ENCODE measurements at regions not wholly inside any gene's neighbourhood (a gene's known extent, or its start where the extent isn't known, plus 50 kb on each side); places are given as distances from the start of the nearest gene placed in this dataset.

DNA sequence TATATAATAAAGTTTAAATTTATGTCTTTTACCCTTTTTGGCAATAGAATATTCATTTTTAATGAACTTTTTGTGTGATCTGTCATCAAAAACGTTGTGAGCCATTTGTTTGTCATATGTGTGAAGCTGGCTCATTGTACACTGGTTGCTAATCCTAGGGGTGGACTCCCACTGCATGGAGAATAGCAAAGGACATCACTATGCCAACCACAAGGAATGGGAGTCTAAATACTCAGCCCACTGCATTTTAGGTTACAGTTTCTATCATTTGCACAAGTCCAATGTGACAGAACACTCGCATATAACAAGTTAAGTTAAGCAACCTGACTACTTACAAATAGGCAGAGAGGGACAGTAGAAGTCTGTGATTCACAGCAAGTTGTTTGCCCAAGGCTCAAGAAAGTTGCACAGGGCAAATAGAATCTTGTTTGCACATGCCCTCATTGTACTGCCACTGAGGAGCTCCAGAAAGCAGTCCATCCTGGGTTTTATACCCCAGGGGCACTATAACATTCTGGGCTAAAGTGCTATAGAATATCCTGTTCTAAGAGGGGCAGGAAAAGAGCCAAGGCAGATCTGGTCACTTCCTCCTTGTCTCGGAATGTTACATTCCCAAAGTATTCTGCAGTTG lies 545.9 kb upstream of the GCFC2 start:
- H3K9ac ChIP-seq (ENCODE audit: insufficient read depth, low read depth, low read length), result no peak overlapping the region
- no peak overlapping the region for H3K4me3 ChIP-seq (replicated peaks in 1 of 3; ENCODE audit: insufficient read depth in 1 of 3, low read depth in 2 of 3, low read length in 3 of 3)
- H4K20me1 ChIP-seq (ENCODE audit: insufficient read depth, low read length), result no peaks in the 10 kb centered on the region
- TF ChIP-seq, protein P1, sequence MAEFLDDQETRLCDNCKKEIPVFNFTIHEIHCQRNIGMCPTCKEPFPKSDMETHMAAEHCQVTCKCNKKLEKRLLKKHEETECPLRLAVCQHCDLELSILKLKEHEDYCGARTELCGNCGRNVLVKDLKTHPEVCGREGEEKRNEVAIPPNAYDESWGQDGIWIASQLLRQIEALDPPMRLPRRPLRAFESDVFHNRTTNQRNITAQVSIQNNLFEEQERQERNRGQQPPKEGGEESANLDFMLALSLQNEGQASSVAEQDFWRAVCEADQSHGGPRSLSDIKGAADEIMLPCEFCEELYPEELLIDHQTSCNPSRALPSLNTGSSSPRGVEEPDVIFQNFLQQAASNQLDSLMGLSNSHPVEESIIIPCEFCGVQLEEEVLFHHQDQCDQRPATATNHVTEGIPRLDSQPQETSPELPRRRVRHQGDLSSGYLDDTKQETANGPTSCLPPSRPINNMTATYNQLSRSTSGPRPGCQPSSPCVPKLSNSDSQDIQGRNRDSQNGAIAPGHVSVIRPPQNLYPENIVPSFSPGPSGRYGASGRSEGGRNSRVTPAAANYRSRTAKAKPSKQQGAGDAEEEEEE (CRISPR knock-in tag; IDR thresholded peaks at IDR 0.05; ENCODE audit: borderline replicate concordance), result no peak
- TF ChIP-seq, protein P2, sequence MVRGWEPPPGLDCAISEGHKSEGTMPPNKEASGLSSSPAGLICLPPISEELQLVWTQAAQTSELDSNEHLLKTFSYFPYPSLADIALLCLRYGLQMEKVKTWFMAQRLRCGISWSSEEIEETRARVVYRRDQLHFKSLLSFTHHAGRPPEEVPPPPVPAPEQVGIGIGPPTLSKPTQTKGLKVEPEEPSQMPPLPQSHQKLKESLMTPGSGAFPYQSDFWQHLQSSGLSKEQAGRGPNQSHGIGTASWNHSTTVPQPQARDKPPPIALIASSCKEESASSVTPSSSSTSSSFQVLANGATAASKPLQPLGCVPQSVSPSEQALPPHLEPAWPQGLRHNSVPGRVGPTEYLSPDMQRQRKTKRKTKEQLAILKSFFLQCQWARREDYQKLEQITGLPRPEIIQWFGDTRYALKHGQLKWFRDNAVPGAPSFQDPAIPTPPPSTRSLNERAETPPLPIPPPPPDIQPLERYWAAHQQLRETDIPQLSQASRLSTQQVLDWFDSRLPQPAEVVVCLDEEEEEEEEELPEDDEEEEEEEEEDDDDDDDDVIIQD (CRISPR knock-in tag; IDR thresholded peaks at IDR 0.05; ENCODE audit: low read depth), result no peak
- TF ChIP-seq, protein P3, sequence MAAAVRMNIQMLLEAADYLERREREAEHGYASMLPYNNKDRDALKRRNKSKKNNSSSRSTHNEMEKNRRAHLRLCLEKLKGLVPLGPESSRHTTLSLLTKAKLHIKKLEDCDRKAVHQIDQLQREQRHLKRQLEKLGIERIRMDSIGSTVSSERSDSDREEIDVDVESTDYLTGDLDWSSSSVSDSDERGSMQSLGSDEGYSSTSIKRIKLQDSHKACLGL (CRISPR knock-in tag; IDR thresholded peaks at IDR 0.05), result no peak
- no peak for TF ChIP-seq NFKBIZ (CRISPR knock-in tag; IDR thresholded peaks at IDR 0.05)
- no peaks in the 10 kb centered on the region for H3K9me3 ChIP-seq (ENCODE audit: low read length)
- H2AFZ ChIP-seq (ENCODE audit: low read length), result no peak overlapping the region
- no peaks in the 10 kb centered on the region for H3K4me1 ChIP-seq (ENCODE audit: insufficient read depth, low read length)
- DNase-seq (ENCODE audit: low spot score) (no peak), FAIRE-seq (no peak), ATAC-seq (no peak)
- no peak overlapping the region for H3K4me2 ChIP-seq (ENCODE audit: low read depth, low read length)
- ChIA-PET POLR2A (no interaction called here), CTCF (ENCODE audit: low intra/inter-chr PET ratio, low total read pairs) (no interaction called here)
- H3K27me3 ChIP-seq (ENCODE audit: control insufficient read depth in 1 of 2, insufficient read depth in 2 of 2, low read length in 2 of 2), result no peaks in the 10 kb centered on the region
- H3K79me2 ChIP-seq (ENCODE audit: insufficient read depth, low read length), result no peaks in the 10 kb centered on the region
- no TSS peak for BruUV-seq (replicated peaks)
- no peaks in the 10 kb centered on the region for H3K36me3 ChIP-seq (replicated peaks in 1 of 2; ENCODE audit: control insufficient read depth in 1 of 2, insufficient read depth in 2 of 2, low read length in 2 of 2)
- no peak overlapping the region for H3K27ac ChIP-seq (ENCODE audit: extremely low read length, insufficient read depth, low read length)
- intact Hi-C loops (cut with micrococcal nuclease; ENCODE audit: unreplicated experiment) (no loop called here), in situ Hi-C loops (cut with HindIII; ENCODE audit: extremely low pct_ligation_motif_present, low pct_unique_long_range_greater_than_20kb) (no loop called here)
- WGBS (ENCODE audit: low lambda C conversion rate), result 1% methylated on average over 3 of the region's 3 CpGs
